GM12892 (cell line): ENCODE measurements at regions not wholly inside any gene's neighbourhood (a gene's known extent, or its start where the extent isn't known, plus 50 kb on each side); places are given as distances from the start of the nearest gene placed in this dataset.
"Not testable (repeated sequence)": the region's sequence is repeated elsewhere in the genome, so short reads cannot be mapped to it uniquely, and the experiment has no call there.

Experiments used
- POLR2A ChIP-seq: IDR thresholded peaks from 2 replicates; pipeline ENCODE4 v1.6.1; 2011; ENCODE audit warnings: low read depth, low read length, control low read depth
- POLR2AphosphoS5 ChIP-seq: IDR thresholded peaks from 2 replicates; pipeline ENCODE4 v1.6.1; 2011; ENCODE audit warnings: low read depth, low read length, control low read depth
- TAF1 ChIP-seq: IDR thresholded peaks from 2 replicates; pipeline ENCODE4 v1.6.1; 2011; ENCODE audit warnings: low read depth, mild to moderate bottlenecking, control low read depth, low read length, borderline replicate concordance

DNA sequence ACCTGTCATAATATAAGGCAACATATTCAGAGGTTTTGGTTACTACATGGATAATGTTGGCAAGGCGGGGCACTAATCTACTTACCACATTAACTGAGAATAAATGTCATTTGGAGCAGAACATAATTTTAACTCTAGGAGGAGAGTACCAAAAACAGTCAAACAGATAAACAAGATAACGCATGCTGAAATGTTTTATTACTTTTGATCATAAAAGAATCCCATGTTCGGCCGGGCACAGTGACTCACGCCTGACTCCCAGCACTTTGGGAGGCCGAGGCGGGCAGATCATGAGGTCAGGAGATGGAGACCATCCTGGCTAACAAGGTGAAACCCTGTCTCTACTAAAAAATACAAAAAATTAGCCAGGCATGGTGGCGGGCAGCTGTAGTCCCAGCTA lies 173.8 kb upstream of the NUDT12 start:
- TF ChIP-seq POLR2A, TAF1, POLR2AphosphoS5: not testable (repeated sequence)
